ENCODE measurements at regions not wholly inside any gene's neighbourhood (a gene's known extent, or its start where the extent isn't known, plus 50 kb on each side); places are given as distances from the start of the nearest gene placed in this dataset.

DNA sequence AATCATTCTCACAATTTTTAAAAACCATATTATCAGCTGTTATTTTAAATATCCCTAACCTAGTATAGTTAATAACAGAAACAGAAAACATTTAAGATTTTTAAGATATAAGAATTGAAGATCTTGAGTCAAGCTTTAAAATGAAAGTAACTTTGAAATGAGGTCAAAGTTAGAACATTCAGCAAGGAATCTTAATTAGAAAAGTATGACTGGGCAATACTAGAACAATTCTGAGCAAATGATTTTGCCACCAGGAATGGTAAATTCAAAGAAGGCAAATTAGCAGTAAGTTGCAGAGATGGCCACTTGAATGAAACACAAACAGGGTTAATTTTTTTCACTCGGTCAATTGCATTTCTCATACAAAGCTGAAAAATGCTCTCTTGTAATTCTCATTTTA lies 117.9 kb downstream of the NXNL2 start:
- no peak for TF ChIP-seq POLR2AphosphoS5 (IDR thresholded peaks at IDR 0.05)
- TF ChIP-seq, protein P1, sequence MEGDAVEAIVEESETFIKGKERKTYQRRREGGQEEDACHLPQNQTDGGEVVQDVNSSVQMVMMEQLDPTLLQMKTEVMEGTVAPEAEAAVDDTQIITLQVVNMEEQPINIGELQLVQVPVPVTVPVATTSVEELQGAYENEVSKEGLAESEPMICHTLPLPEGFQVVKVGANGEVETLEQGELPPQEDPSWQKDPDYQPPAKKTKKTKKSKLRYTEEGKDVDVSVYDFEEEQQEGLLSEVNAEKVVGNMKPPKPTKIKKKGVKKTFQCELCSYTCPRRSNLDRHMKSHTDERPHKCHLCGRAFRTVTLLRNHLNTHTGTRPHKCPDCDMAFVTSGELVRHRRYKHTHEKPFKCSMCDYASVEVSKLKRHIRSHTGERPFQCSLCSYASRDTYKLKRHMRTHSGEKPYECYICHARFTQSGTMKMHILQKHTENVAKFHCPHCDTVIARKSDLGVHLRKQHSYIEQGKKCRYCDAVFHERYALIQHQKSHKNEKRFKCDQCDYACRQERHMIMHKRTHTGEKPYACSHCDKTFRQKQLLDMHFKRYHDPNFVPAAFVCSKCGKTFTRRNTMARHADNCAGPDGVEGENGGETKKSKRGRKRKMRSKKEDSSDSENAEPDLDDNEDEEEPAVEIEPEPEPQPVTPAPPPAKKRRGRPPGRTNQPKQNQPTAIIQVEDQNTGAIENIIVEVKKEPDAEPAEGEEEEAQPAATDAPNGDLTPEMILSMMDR (IDR thresholded peaks at IDR 0.05) = no peak
- no peak for TF ChIP-seq POLR2A (IDR thresholded peaks at IDR 0.05)
- TF ChIP-seq EP300 (IDR thresholded peaks at IDR 0.05) = no peak
- WGBS = 59% methylated on average over 1 of the region's 1 CpG
- Histone ChIP-seq H3K27me3 (no peaks in the 10 kb centered on the region), H3K27ac (peak overlapping the region; percentile 63), H3K4me1 (peaks cover 27% of the 10 kb centered on the region), H3K4me3 (no peak overlapping the region), H3K36me3 (no peaks in the 10 kb centered on the region), H3K9me3 (peaks cover 4% of the 10 kb centered on the region)
- DNase-seq (ENCODE audit: low spot score in 2 of 2) = no peak

DNA sequence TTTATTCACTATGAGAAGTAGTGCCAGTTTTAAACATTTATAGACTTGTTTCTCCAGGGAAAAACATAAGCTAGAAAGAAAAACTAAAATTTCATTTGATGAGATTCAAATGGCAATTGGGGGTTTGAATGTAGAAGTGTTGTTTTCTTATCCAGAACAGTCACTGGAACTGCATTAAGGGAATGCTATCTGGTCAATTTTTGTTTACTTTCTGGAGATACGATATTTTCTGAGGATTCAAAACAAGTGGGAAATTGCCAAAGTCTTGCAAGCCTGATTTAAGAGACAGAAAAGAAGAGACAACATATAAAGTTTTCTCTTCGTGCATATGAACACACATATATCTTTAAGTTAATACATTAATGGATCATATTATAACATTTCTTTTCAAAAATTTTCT lies 118.4 kb downstream of the NXNL2 start:
- no peak for DNase-seq (ENCODE audit: low spot score in 2 of 2)
- H3K9me3 ChIP-seq = peaks cover 4% of the 10 kb centered on the region
- H3K4me3 ChIP-seq = no peak overlapping the region
- H3K27ac ChIP-seq = no peak overlapping the region
- 40% methylated on average over 2 of the region's 2 CpGs for WGBS
- no peaks in the 10 kb centered on the region for H3K36me3 ChIP-seq
- H3K4me1 ChIP-seq = peaks cover 32% of the 10 kb centered on the region
- no peak for TF ChIP-seq EP300 (IDR thresholded peaks at IDR 0.05)
- TF ChIP-seq POLR2A (IDR thresholded peaks at IDR 0.05) = no peak
- TF ChIP-seq, protein P1 (IDR thresholded peaks at IDR 0.05) = no peak
- no peaks in the 10 kb centered on the region for H3K27me3 ChIP-seq

DNA sequence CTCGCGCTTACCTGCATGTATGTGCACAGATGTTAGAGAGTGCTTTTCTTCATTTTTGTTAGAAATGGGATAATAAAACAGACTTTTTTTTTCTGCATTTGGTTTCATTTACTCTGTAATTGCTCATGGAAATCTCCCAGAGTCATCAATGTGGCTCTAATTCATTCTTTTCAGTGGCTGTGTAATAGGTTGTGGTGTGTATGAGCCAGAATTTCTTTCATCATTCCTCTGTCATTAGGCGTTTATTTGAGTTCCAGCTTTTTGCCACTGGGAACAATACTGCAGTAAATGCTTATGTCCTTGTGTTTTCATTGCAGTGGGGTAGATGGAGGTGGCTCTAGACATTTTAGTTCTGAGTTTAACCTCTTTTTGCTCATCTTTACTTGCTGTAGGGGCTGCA lies 118.9 kb downstream of the NXNL2 start:
- Histone ChIP-seq H3K4me1 (peaks cover 37% of the 10 kb centered on the region), H3K4me3 (no peak overlapping the region), H3K9me3 (peaks cover 3% of the 10 kb centered on the region), H3K36me3 (no peaks in the 10 kb centered on the region), H3K27ac (no peak overlapping the region), H3K27me3 (no peaks in the 10 kb centered on the region)
- 57% methylated on average over 3 of the region's 3 CpGs for WGBS
- TF ChIP-seq EP300 (IDR thresholded peaks at IDR 0.05) = no peak
- no peak for TF ChIP-seq POLR2AphosphoS5 (IDR thresholded peaks at IDR 0.05)
- DNase-seq (ENCODE audit: low spot score in 2 of 2) = no peak

DNA sequence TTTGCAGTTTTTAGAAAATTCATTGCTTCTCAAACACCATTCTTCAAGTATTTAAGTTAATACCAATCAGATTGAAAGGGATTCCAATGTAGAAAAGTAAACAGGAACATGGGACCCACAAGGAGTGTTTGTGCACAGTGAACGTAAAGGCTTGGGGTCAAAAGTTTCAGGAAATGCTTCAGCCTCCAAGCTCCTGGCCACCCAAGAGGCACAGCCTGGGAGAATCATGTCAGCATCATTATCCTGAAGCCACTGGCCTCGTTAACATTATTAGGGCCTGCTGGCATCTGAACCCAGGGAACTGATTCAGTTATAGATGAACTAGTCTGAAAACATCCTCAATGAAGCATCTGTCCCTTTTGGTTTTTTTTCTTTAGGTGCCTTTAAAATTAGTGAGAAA lies 122.9 kb downstream of the NXNL2 start:
- no peak overlapping the region for H3K27ac ChIP-seq

DNA sequence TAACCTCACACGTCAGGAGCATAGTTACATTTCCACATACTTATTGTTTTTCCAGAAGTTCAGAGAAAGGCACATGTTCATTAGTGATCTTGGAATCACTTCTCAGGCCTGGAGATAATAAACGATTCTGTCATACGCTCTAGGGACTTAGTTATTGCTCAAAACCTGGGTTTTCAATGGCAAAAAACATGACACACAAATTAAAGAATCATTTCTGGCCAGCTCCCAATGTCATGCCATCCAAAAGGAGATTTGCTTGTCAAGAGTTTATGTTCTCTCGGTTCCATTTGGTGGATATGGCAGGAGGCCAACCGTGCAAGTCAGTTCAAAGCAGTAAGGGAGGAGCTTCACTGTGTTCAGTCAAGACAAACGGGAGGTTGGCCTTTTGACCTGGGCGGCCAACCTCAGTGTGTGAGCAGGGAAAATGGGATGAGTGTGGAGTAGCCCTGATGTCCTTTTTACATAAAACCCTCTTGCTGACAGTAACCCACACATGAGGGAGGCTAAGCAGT lies 123.4 kb downstream of the NXNL2 start:
- TF ChIP-seq POLR2AphosphoS5 (IDR thresholded peaks at IDR 0.05) (no peak), POLR2A (IDR thresholded peaks at IDR 0.05) (no peak), EP300 (IDR thresholded peaks at IDR 0.05) (no peak)
- TF ChIP-seq, protein P1 (IDR thresholded peaks at IDR 0.05) = no peak
- 10% methylated on average over 7 of the region's 7 CpGs for WGBS
- DNase-seq (ENCODE audit: low spot score in 2 of 2) = peak in 1 of 2 donors; percentile 78

More for the DNA sequence above, 122.9 kb downstream of the NXNL2 start:
- H3K4me3 ChIP-seq = no peak overlapping the region
- H3K36me3 ChIP-seq = no peaks in the 10 kb centered on the region
- no peaks in the 10 kb centered on the region for H3K9me3 ChIP-seq
- 56% methylated on average over 2 of the region's 2 CpGs for WGBS
- H3K4me1 ChIP-seq = peaks cover 25% of the 10 kb centered on the region
- DNase-seq (ENCODE audit: low spot score in 2 of 2) = no peak
- no peaks in the 10 kb centered on the region for H3K27me3 ChIP-seq
- no peak for TF ChIP-seq POLR2A (IDR thresholded peaks at IDR 0.05)
- TF ChIP-seq, protein P1 (IDR thresholded peaks at IDR 0.05) = no peak
- no peak for TF ChIP-seq EP300 (IDR thresholded peaks at IDR 0.05)
- no peak for TF ChIP-seq POLR2AphosphoS5 (IDR thresholded peaks at IDR 0.05)

DNA sequence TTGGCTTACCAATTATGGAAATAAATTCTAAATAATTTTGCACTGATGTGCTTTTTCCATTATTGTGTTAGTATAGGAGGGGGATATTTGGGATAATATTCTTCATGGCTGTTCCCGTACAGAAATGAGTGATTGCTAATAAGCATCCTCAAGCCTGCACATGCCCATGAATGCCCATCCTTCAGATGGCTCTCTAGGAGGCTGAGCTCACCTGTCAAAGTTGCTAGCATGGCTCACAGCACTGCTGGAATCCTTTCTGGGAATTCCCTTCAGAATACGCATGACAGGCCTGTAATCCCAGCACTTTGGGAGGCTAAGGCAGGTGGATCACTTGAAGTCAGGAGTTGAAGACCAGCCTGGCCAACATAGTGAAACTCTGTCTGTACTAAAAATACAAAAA lies 124.1 kb downstream of the NXNL2 start:
- Histone ChIP-seq H3K36me3 (no peaks in the 10 kb centered on the region), H3K4me1 (peaks cover 15% of the 10 kb centered on the region), H3K4me3 (no peak overlapping the region), H3K27me3 (no peaks in the 10 kb centered on the region), H3K27ac (no peak overlapping the region), H3K9me3 (no peaks in the 10 kb centered on the region)
- no peak for DNase-seq (ENCODE audit: low spot score in 2 of 2)
- 70% methylated on average over 2 of the region's 2 CpGs for WGBS
- TF ChIP-seq, protein P1 (IDR thresholded peaks at IDR 0.05) = no peak
- TF ChIP-seq EP300 (IDR thresholded peaks at IDR 0.05) (no peak), POLR2AphosphoS5 (IDR thresholded peaks at IDR 0.05) (no peak), POLR2A (IDR thresholded peaks at IDR 0.05) (no peak)

More for the DNA sequence above, 123.4 kb downstream of the NXNL2 start:
- H3K36me3 ChIP-seq = no peaks in the 10 kb centered on the region
- no peaks in the 10 kb centered on the region for H3K27me3 ChIP-seq
- no peak overlapping the region for H3K4me3 ChIP-seq
- H3K9me3 ChIP-seq = no peaks in the 10 kb centered on the region
- H3K4me1 ChIP-seq = peaks cover 20% of the 10 kb centered on the region
- H3K27ac ChIP-seq = no peak overlapping the region

Data from suprapubic skin (tissue), 4 donors.